ENCODE measurements at regions not wholly inside any gene's neighbourhood (a gene's known extent, or its start where the extent isn't known, plus 50 kb on each side); places are given as distances from the start of the nearest gene placed in this dataset.

GRCh38 chr9:20216438-20216837 is 405.9 kb downstream of the MLLT3 start (continued):
- TF ChIP-seq CHD7 (IDR thresholded peaks at IDR 0.05; ENCODE audit: insufficient replicate concordance, low read length): no peak
- no peak for TF ChIP-seq MAFK (IDR thresholded peaks at IDR 0.05; ENCODE audit: low read depth, low read length)
- TF ChIP-seq RFX5 (IDR thresholded peaks at IDR 0.05; ENCODE audit: borderline replicate concordance, low read depth, low read length): no peak
- no peak for TF ChIP-seq ATF3 (IDR thresholded peaks at IDR 0.05; ENCODE audit: insufficient read depth, low read depth, low read length)
- no peak for TF ChIP-seq ZNF274 (IDR thresholded peaks at IDR 0.05; ENCODE audit: borderline replicate concordance, extremely low read depth, low read length)
- no peak for TF ChIP-seq USF2 (IDR thresholded peaks at IDR 0.05; ENCODE audit: low read length)
- TF ChIP-seq EGR1 (IDR thresholded peaks at IDR 0.05; ENCODE audit: borderline replicate concordance, low read depth, low read length): no peak
- TF ChIP-seq JUND (IDR thresholded peaks at IDR 0.05; ENCODE audit: low read length): no peak
- no peak for TF ChIP-seq TAF1 (IDR thresholded peaks at IDR 0.05; ENCODE audit: low read depth, low read length)
- TF ChIP-seq MAX (IDR thresholded peaks at IDR 0.05): no peak

Data from H1 (cell line).